ENCODE measurements at regions not wholly inside any gene's neighbourhood (a gene's known extent, or its start where the extent isn't known, plus 50 kb on each side); places are given as distances from the start of the nearest gene placed in this dataset.

GRCh38 chr18:34077599-34077998, 147.1 kb downstream of the NOL4 start:
- DNase-seq (ENCODE audit: low spot score) (no peak), FAIRE-seq (no peak)

- DNase-seq (ENCODE audit: low spot score) (no peak), FAIRE-seq (no peak)
These were observed 148.5 kb downstream of the NOL4 start for GRCh38 chr18:34075963-34076860.

GRCh38 chr18:34061226-34061625, 163.5 kb downstream of the NOL4 start:
- DNase-seq (ENCODE audit: low spot score), result no peak
- FAIRE-seq, result no peak

- no peak for DNase-seq (ENCODE audit: low spot score)
- no peak for FAIRE-seq
These were observed 169.5 kb downstream of the NOL4 start for GRCh38 chr18:34055227-34055626.

- no peak for FAIRE-seq
- no peak for DNase-seq (ENCODE audit: low spot score)
These were observed 174.1 kb downstream of the NOL4 start for GRCh38 chr18:34050661-34051060.

- no peak for DNase-seq (ENCODE audit: low spot score)
- no peak for FAIRE-seq
These were observed 175.2 kb downstream of the NOL4 start for GRCh38 chr18:34049511-34049910.

GRCh38 chr18:34048423-34048822, 176.3 kb downstream of the NOL4 start:
- DNase-seq (ENCODE audit: low spot score), result no peak
- FAIRE-seq, result no peak

- FAIRE-seq (no peak), DNase-seq (ENCODE audit: low spot score) (no peak)
These were observed 182.1 kb downstream of the NOL4 start for GRCh38 chr18:34042423-34043146.

- FAIRE-seq (no peak), DNase-seq (ENCODE audit: low spot score) (no peak)
These were observed 185.1 kb downstream of the NOL4 start for GRCh38 chr18:34039611-34040010.

- FAIRE-seq (no peak), DNase-seq (ENCODE audit: low spot score) (no peak)
These were observed 185.5 kb downstream of the NOL4 start for GRCh38 chr18:34039201-34039600.

- DNase-seq (ENCODE audit: low spot score) (no peak), FAIRE-seq (no peak)
These were observed 186.6 kb downstream of the NOL4 start for GRCh38 chr18:34038086-34038485.

GRCh38 chr18:34033968-34034367, 190.7 kb downstream of the NOL4 start:
- FAIRE-seq, result no peak
- no peak for DNase-seq (ENCODE audit: low spot score)

GRCh38 chr18:34031810-34032209, 192.9 kb downstream of the NOL4 start:
- no peak for FAIRE-seq
- no peak for DNase-seq (ENCODE audit: low spot score)

GRCh38 chr18:34028324-34028723, 196.4 kb downstream of the NOL4 start:
- FAIRE-seq, result no peak
- no peak for DNase-seq (ENCODE audit: low spot score)

GRCh38 chr18:34025191-34025801, 199.4 kb downstream of the NOL4 start:
- FAIRE-seq, result no peak

GRCh38 chr18:34023471-34023870, 201.2 kb downstream of the NOL4 start:
- DNase-seq (ENCODE audit: low spot score), result peak; percentile 37
- no peak for FAIRE-seq

More at GRCh38 chr18:34025191-34025801, 199.4 kb downstream of the NOL4 start:
- no peak for DNase-seq (ENCODE audit: low spot score)

- DNase-seq (ENCODE audit: low spot score), result no peak
- no peak for FAIRE-seq
These were observed 206.4 kb downstream of the NOL4 start for GRCh38 chr18:34018336-34018735.

GRCh38 chr18:34003687-34004086, 221.0 kb downstream of the NOL4 start:
- DNase-seq (ENCODE audit: low spot score) (no peak), FAIRE-seq (no peak)

GRCh38 chr18:34002130-34002529, 222.6 kb downstream of the NOL4 start:
- DNase-seq (ENCODE audit: low spot score) (no peak), FAIRE-seq (no peak)

- DNase-seq (ENCODE audit: low spot score) (no peak), FAIRE-seq (no peak)
These were observed 223.3 kb downstream of the NOL4 start for GRCh38 chr18:34001376-34001775.

- no peak for FAIRE-seq
- no peak for DNase-seq (ENCODE audit: low spot score)
These were observed 237.5 kb downstream of the NOL4 start for GRCh38 chr18:33987206-33987605.

- DNase-seq (ENCODE audit: low spot score), result no peak
- no peak for FAIRE-seq
These were observed 241.6 kb downstream of the NOL4 start for GRCh38 chr18:33983126-33983525.
